ENCODE measurements at regions not wholly inside any gene's neighbourhood (a gene's known extent, or its start where the extent isn't known, plus 50 kb on each side); places are given as distances from the start of the nearest gene placed in this dataset.

- Histone ChIP-seq H3K9me3 (no peaks in the 10 kb centered on the region), H3K4me3 (no peak overlapping the region), H3K27me3 (no peaks in the 10 kb centered on the region), H3K4me1 (no peaks in the 10 kb centered on the region), H3K27ac (no peak overlapping the region), H3K36me3 (no peaks in the 10 kb centered on the region)
- no peak for DNase-seq
- no peak for ATAC-seq
- in situ Hi-C loops (cut with MboI; ENCODE audit: low sequenced_read_pairs in 4 of 4), result no loop called here
- intact Hi-C loops (cut with DNase I; ENCODE audit: low total_unique reads), result no loop called here
- TF ChIP-seq CTCF (IDR thresholded peaks at IDR 0.05 in 4 of 5, conservative IDR thresholded peaks at IDR 0.05 in 1 of 5) (no peak), POLR2A (IDR thresholded peaks at IDR 0.05) (no peak)
Observed at GRCh38 chr2:42890791-42891355, 98.5 kb upstream of the HAAO start.

DNA sequence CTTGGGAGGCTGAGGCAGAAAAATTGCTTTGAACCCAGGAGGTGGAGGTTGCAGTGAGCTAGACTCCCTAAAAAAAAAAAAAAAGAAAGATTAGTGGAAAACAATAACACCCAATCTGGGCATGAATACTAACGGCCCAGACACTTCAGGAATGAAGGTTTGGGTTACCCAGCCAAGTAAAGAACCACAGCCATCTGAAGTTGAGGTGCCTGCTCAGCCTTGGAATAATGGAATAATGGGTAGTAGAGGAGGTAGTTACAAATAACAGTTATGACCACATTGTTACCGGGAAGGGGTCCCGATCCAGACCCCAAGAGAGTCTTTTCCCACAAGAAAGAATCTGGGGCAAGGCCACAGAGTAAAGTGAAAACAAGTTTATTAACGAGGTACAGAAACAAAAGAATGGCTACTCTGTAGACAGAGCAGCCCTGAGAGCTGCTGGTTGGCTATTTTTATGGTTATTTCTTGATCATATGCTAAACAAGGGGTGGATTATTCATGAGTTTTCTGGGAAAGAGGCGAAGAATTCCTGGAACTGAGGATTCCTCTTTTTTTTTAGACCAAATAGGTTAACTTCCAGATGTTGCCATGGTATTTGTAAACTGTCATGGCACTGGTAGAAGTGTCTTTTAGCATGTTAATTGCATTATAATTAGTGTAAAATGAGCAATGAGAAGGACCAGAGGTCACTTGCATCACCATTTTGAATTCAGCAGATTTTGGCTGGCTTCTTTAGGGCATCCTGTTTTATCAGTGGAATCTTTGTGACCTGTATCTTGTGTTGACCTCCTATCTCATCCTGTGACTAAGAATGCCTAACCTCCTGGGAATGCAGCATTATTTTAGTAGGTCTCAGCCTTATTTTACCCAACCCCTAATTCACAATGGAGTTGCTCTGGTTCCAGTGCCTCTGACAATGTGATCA, 96.2 kb upstream of the HAAO start:
- TF ChIP-seq POLR2A (IDR thresholded peaks at IDR 0.05) (no peak), CTCF (IDR thresholded peaks at IDR 0.05 in 4 of 5, conservative IDR thresholded peaks at IDR 0.05 in 1 of 5) (no peak)
- H3K4me1 ChIP-seq, result no peaks in the 10 kb centered on the region
- H3K27me3 ChIP-seq, result no peaks in the 10 kb centered on the region
- H3K36me3 ChIP-seq, result no peaks in the 10 kb centered on the region
- in situ Hi-C loops (cut with MboI; ENCODE audit: low sequenced_read_pairs in 4 of 4) (no loop called here), intact Hi-C loops (cut with DNase I; ENCODE audit: low total_unique reads) (no loop called here)
- no peak overlapping the region for H3K27ac ChIP-seq
- ATAC-seq (no peak), DNase-seq (no peak)
- H3K9me3 ChIP-seq, result no peaks in the 10 kb centered on the region
- H3K4me3 ChIP-seq, result no peak overlapping the region

DNA sequence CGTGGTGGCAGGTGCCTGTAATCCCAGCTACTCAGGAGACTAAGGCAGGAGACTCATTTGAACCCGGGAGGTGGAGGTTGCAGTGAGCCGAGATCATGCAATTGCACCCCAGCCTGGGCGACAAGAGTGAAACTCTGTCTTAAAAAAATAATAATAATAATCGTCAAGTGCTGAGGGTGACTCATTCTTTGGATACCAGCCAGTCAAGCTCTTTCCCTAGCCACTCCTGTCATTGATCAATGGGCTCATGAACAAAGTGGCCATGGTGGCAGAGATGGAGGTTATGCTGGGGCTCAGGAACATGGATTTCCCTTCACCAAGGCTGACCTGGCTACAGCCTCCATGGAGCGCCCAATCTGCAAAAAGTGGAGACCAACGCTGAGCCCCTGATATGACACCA, 94.5 kb upstream of the HAAO start:
- ATAC-seq, result no peak
- H3K9me3 ChIP-seq, result no peaks in the 10 kb centered on the region
- in situ Hi-C loops (cut with MboI; ENCODE audit: low sequenced_read_pairs in 4 of 4) (no loop called here), intact Hi-C loops (cut with DNase I; ENCODE audit: low total_unique reads) (no loop called here)
- no peak overlapping the region for H3K27ac ChIP-seq
- H3K4me3 ChIP-seq, result no peak overlapping the region
- H3K27me3 ChIP-seq, result no peaks in the 10 kb centered on the region
- DNase-seq, result no peak
- no peaks in the 10 kb centered on the region for H3K4me1 ChIP-seq
- H3K36me3 ChIP-seq, result no peaks in the 10 kb centered on the region
- TF ChIP-seq POLR2A (IDR thresholded peaks at IDR 0.05), result no peak
- TF ChIP-seq CTCF (IDR thresholded peaks at IDR 0.05 in 4 of 5, conservative IDR thresholded peaks at IDR 0.05 in 1 of 5), result no peak

DNA sequence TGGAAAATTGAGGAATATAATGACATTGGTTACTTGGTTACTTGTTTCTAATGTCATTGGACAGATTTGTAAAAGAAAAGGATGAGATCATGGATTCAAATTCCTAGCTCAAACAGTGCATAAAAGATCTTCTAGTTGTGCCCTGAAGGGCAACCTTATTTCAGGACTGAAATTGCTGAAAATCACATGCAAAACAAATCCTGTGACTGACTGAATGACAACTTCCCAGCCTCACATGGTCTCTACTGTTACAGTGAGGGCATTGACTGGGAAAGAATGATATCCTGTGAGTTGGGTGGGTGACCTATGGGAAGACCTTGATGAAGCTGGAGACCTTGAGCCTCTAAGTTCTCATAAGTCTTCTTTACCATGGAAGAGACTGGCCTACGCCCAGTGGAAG, 90.4 kb upstream of the HAAO start:
- in situ Hi-C loops (cut with MboI; ENCODE audit: low sequenced_read_pairs in 4 of 4) (no loop called here), intact Hi-C loops (cut with DNase I; ENCODE audit: low total_unique reads) (no loop called here)
- no peaks in the 10 kb centered on the region for H3K36me3 ChIP-seq
- no peaks in the 10 kb centered on the region for H3K27me3 ChIP-seq
- TF ChIP-seq CTCF (IDR thresholded peaks at IDR 0.05 in 4 of 5, conservative IDR thresholded peaks at IDR 0.05 in 1 of 5) (no peak), POLR2A (IDR thresholded peaks at IDR 0.05) (no peak)
- peaks cover 8 to 30% of the 10 kb centered on the region in 2 donors for H3K4me1 ChIP-seq
- H3K4me3 ChIP-seq, result no peak overlapping the region
- ATAC-seq (no peak), DNase-seq (no peak)
- H3K9me3 ChIP-seq, result no peaks in the 10 kb centered on the region
- H3K27ac ChIP-seq, result no peak overlapping the region

Measured in gastrocnemius medialis (tissue), 4 donors.